Heart left ventricle (tissue), 16 donors: ENCODE measurements at regions not wholly inside any gene's neighbourhood (a gene's known extent, or its start where the extent isn't known, plus 50 kb on each side); places are given as distances from the start of the nearest gene placed in this dataset.

Experiments used
- ATAC-seq, 4 donors: fragments of 200-7000 bp; cut with Tn5 transposase; one replicate each; pipeline ENCODE4 v1.9.1; 2020 to 2022; ENCODE audit warnings: moderate library complexity in 4 of 4, mild to moderate bottlenecking in 3 of 4, moderate number of reproducible peaks in 1 of 4
- DNase-seq, 5 donors: peaks; one replicate each; pipeline ENCODE4 v3.0.0-alpha.2; 2020
- H3K27ac ChIP-seq, 12 donors: fragments of 200-600 bp; sonication (generic) in 4 of 12; one replicate each; pipeline versions ENCODE4 v1.5.0 to v1.8.0; 2016 to 2022; ENCODE audit warnings: mild to moderate bottlenecking in 2 of 12
- H3K27me3 ChIP-seq, 9 donors: fragments of 200-600 bp; sonication (generic) in 2 of 9; one replicate each; pipeline versions ENCODE4 v1.5.1 to v1.8.0; 2016 to 2022; ENCODE audit warnings: mild to moderate bottlenecking in 3 of 9
- H3K36me3 ChIP-seq, 9 donors: fragments of 200-600 bp; sonication (generic) in 2 of 9; one replicate each; pipeline versions ENCODE4 v1.5.0 to v1.8.0; 2018 to 2022; ENCODE audit warnings: mild to moderate bottlenecking in 2 of 9
- H3K4me1 ChIP-seq, 12 donors: fragments of 200-600 bp; sonication (generic) in 4 of 12; one replicate each; pipeline versions ENCODE4 v1.5.0 to v1.8.0; 2016 to 2022; ENCODE audit warnings: mild to moderate bottlenecking in 3 of 12
- H3K4me3 ChIP-seq, 12 donors: fragments of 200-600 bp; sonication (generic) in 4 of 12; one replicate each; pipeline versions ENCODE4 v1.5.0 to v1.8.0; 2017 to 2022; ENCODE audit warnings: mild to moderate bottlenecking in 9 of 12, moderate library complexity in 4 of 12
- H3K9me3 ChIP-seq, 12 donors: fragments of 200-600 bp; sonication (generic) in 4 of 12; one replicate each; pipeline versions ENCODE4 v1.5.0 to v1.8.0; 2016 to 2022; ENCODE audit warnings: mild to moderate bottlenecking in 1 of 12
- CTCF ChIP-seq, 12 donors: fragments of 200-600 bp; sonication (generic) in 4 of 12; IDR thresholded peaks; one replicate each; pipeline versions ENCODE4 v1.5.0 to v1.8.0; 2018 to 2022; ENCODE audit warnings: antibody characterized with exemption in 12 of 12, mild to moderate bottlenecking in 5 of 12
- POLR2A ChIP-seq, 2 donors: fragments of 450-650 bp; IDR thresholded peaks; one replicate each; pipeline ENCODE4 v1.6.1; 2017; ENCODE audit warnings: antibody characterized with exemption in 2 of 2, mild to moderate bottlenecking in 2 of 2, moderate library complexity in 2 of 2
- WGBS, 4 donors: extraction: QIAGEN DNeasy Blood & Tissue Kit in 2 of 4; methylation state at CpG; one replicate each; pipeline versions ENCODE4 v1.1.5 to v1.1.7; 2013 to 2018; 5-methylcytosine and 5-hydroxymethylcytosine counted together
- intact Hi-C, 10 donors: fragments of 100-400 bp; cut with DNase I; formaldehyde crosslinking; loops; one replicate each; pipeline versions ENCODE4 v1.11.1 to v1.14.2; 2022
- donor health status: ischemic (EF 13 %, LVEDD 7.1; RV severe dilation, severe dysfunction).
- donor health status: healthy with polysubstance abuse.
- donor health status: DM: no; HTN: yes; CAD: no.
- donor health status: DM: no; HTN: no; CAD: no.
- donor health status: ischemic (EF 25% LVEDD 6.9; RV normal size, moderate dysfunction).
- donor health status: ischemic (EF 25% LVEDD 5.7; RV mildly dilated, moderate dysfunction).
- donor health status: healthy.
- donor health status: DM: yes; HTN: yes; CAD: no.
- donor health status: ischemic (EF 35%, LVEDD 5.7; RV mildly dilated, moderate dysfunction).
- donor health status: nonischemic (EF 11% LVEDD 7.7; RV severe dilation, severe dysfunction).
- donor health status: DM: yes; HTN: yes; CAD: no.
- donor health status: PGD.
- donor health status: ischemic (EF 29% LVEDD 5.4; RV normal size, mild dysfunction).
- donor health status: nonischemic (EF 23%, LVEDD 6.1; RV moderate dilation, normal function).

- intact Hi-C loops, result no loop called here
- peak in 3 of 4 donors; percentile 42 to 61 (median 42) for ATAC-seq
- no peaks in the 10 kb centered on the region for H3K9me3 ChIP-seq
- no peak overlapping the region for H3K4me3 ChIP-seq
- peaks cover 0 to 4% (median 0%) of the 10 kb centered on the region in 9 donors for H3K27me3 ChIP-seq
- 74 to 81% (median 79%) methylated on average over 2 of the region's 2 CpGs for WGBS, 4 donors
- DNase-seq, result no peak
- H3K4me1 ChIP-seq, result peaks cover 0 to 9% (median 0%) of the 10 kb centered on the region in 12 donors
- peak overlapping the region in 2 of 12 donors; percentile 27 to 42 for H3K27ac ChIP-seq
- H3K36me3 ChIP-seq, result no peaks in the 10 kb centered on the region
- TF ChIP-seq POLR2A (IDR thresholded peaks at IDR 0.05) (no peak), CTCF (IDR thresholded peaks at IDR 0.05) (no peak)
Observed at GRCh38 chr3:31185062-31185357, 290.5 kb upstream of the GADL1 start.

- Histone ChIP-seq H3K36me3 (no peaks in the 10 kb centered on the region), H3K27me3 (peaks cover 0 to 4% (median 0%) of the 10 kb centered on the region in 9 donors), H3K27ac (no peak overlapping the region), H3K4me1 (peaks cover 0 to 9% (median 0%) of the 10 kb centered on the region in 12 donors), H3K9me3 (no peaks in the 10 kb centered on the region), H3K4me3 (no peak overlapping the region)
- 77 to 88% (median 82%) methylated on average over 4 of the region's 4 CpGs for WGBS, 4 donors
- intact Hi-C loops, result no loop called here
- TF ChIP-seq POLR2A (IDR thresholded peaks at IDR 0.05) (no peak), CTCF (IDR thresholded peaks at IDR 0.05) (no peak)
- no peak for DNase-seq
- no peak for ATAC-seq
Observed at GRCh38 chr3:31186041-31186440, 291.6 kb upstream of the GADL1 start.

- Histone ChIP-seq H3K4me1 (peaks cover 0 to 9% (median 0%) of the 10 kb centered on the region in 12 donors), H3K4me3 (no peak overlapping the region), H3K9me3 (no peaks in the 10 kb centered on the region), H3K27ac (peak overlapping the region in 1 of 12 donors; percentile 18), H3K36me3 (no peaks in the 10 kb centered on the region), H3K27me3 (peaks cover 0 to 4% (median 0%) of the 10 kb centered on the region in 9 donors)
- 90 to 97% (median 91%) methylated on average over 1 of the region's 1 CpG for WGBS, 4 donors
- intact Hi-C loops, result no loop called here
- DNase-seq, result no peak
- ATAC-seq, result no peak
- TF ChIP-seq POLR2A (IDR thresholded peaks at IDR 0.05) (no peak), CTCF (IDR thresholded peaks at IDR 0.05) (no peak)
Observed at GRCh38 chr3:31187380-31187779, 292.9 kb upstream of the GADL1 start.

GRCh38 chr3:31188112-31188511 is 293.7 kb upstream of the GADL1 start:
- peak in 3 of 4 donors; percentile 31 to 34 (median 33) for ATAC-seq
- no peak for TF ChIP-seq POLR2A (IDR thresholded peaks at IDR 0.05)
- TF ChIP-seq CTCF (IDR thresholded peaks at IDR 0.05), result no peak
- 55 to 81% (median 69%) methylated on average over 6 of the region's 6 CpGs for WGBS, 4 donors
- H3K27me3 ChIP-seq, result peaks cover 0 to 4% (median 0%) of the 10 kb centered on the region in 9 donors
- H3K4me1 ChIP-seq, result peaks cover 0 to 9% (median 0%) of the 10 kb centered on the region in 12 donors
- no peaks in the 10 kb centered on the region for H3K36me3 ChIP-seq
- H3K9me3 ChIP-seq, result no peaks in the 10 kb centered on the region
- intact Hi-C loops, result no loop called here
- H3K4me3 ChIP-seq, result no peak overlapping the region
- peak in 1 of 5 donors; percentile 35 for DNase-seq
- H3K27ac ChIP-seq, result peak overlapping the region in 3 of 12 donors; percentile 14 to 43 (median 18)
